PC-3 (cell line): ENCODE measurements at regions not wholly inside any gene's neighbourhood (a gene's known extent, or its start where the extent isn't known, plus 50 kb on each side); places are given as distances from the start of the nearest gene placed in this dataset.

Experiments
- CTCF ChIP-seq: fragments of 300-600 bp; sonication (generic); conservative IDR thresholded peaks from 2 replicates; pipeline ENCODE4 v1.5.1; 2017; ENCODE audit warnings: antibody characterized with exemption, low read depth, mild to moderate bottlenecking, low read length
- EZH2 ChIP-seq: fragments of 300-600 bp; sonication (generic); IDR thresholded peaks from one replicate; pipeline ENCODE4 v1.6.1; 2017; ENCODE audit warnings: antibody characterized with exemption, mild to moderate bottlenecking, low read length; ENCODE audit not compliant: unreplicated experiment
- EZH2phosphoT487 ChIP-seq: fragments of 300-600 bp; sonication (generic); IDR thresholded peaks from 2 replicates; pipeline ENCODE4 v1.6.1; 2018; ENCODE audit warnings: mild to moderate bottlenecking, antibody characterized with exemption, low read length, borderline replicate concordance

- TF ChIP-seq CTCF, result no peak
- TF ChIP-seq EZH2, result no peak
- no peak for TF ChIP-seq EZH2phosphoT487
Observed at GRCh38 chr21:35164971-35165483, 115.9 kb upstream of the RUNX1 start.
